ENCODE measurements at regions not wholly inside any gene's neighbourhood (a gene's known extent, or its start where the extent isn't known, plus 50 kb on each side); places are given as distances from the start of the nearest gene placed in this dataset.

DNA sequence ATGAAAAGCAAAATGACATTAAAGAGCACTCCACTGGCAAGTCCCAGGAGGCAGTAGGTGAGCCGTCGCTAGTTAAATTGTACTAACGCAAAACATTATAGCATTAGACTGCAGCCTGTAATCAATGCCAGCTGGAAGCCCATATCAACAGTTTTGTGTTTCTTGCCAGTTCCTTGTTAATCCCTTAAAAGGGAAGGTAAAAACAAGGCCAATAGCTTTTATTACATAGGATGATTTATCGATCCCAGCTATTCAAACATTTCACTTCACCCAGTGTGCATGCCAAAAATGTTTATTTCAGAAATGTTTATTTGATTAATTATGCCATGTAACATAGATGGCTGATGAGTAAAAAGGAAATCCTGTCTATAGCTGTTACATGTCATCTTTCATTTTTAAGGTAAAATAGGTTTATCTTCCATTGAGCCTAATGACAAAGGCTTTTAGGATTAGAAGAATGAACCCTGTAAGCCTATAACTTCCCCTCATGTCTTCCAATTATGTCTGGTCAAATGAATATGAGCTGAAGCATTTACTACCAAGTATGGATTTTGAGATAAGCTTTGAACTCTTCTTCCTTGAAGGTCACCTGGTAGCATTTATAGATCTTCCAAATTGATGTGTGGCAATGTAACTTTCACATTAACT, 591.2 kb downstream of the RNF144A start:
- DNase-seq (ENCODE audit: low read depth): no peak
- TF ChIP-seq, protein P1, sequence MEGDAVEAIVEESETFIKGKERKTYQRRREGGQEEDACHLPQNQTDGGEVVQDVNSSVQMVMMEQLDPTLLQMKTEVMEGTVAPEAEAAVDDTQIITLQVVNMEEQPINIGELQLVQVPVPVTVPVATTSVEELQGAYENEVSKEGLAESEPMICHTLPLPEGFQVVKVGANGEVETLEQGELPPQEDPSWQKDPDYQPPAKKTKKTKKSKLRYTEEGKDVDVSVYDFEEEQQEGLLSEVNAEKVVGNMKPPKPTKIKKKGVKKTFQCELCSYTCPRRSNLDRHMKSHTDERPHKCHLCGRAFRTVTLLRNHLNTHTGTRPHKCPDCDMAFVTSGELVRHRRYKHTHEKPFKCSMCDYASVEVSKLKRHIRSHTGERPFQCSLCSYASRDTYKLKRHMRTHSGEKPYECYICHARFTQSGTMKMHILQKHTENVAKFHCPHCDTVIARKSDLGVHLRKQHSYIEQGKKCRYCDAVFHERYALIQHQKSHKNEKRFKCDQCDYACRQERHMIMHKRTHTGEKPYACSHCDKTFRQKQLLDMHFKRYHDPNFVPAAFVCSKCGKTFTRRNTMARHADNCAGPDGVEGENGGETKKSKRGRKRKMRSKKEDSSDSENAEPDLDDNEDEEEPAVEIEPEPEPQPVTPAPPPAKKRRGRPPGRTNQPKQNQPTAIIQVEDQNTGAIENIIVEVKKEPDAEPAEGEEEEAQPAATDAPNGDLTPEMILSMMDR (conservative IDR thresholded peaks at IDR 0.05; ENCODE audit: low read depth, low read length): no peak
- H3K4me3 ChIP-seq (ENCODE audit: low read depth, low read length): no peak overlapping the region

DNA sequence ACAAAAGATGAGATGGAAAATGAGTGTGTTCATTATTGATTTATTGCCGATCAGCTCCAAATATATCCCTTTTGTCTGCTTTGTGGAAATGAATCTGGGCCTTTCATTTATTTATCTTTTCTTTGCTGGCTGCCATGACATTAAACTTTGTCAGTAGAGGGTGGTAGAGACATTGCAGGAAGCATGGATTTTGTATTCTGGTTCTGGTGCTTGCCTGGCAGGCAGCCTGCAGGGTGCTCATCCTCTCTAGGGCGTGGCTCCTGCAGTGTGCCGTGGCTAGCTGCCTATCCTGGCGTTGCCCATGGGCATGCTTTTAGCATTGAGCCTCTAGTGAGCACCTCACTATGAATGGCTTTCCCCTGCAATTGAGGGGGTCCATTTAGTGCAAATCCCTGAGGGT, 593.1 kb downstream of the RNF144A start:
- TF ChIP-seq, protein P1 (conservative IDR thresholded peaks at IDR 0.05; ENCODE audit: low read depth, low read length): peak; percentile 23
- no peak for DNase-seq (ENCODE audit: low read depth)
- no peak overlapping the region for H3K4me3 ChIP-seq (ENCODE audit: low read depth, low read length)

DNA sequence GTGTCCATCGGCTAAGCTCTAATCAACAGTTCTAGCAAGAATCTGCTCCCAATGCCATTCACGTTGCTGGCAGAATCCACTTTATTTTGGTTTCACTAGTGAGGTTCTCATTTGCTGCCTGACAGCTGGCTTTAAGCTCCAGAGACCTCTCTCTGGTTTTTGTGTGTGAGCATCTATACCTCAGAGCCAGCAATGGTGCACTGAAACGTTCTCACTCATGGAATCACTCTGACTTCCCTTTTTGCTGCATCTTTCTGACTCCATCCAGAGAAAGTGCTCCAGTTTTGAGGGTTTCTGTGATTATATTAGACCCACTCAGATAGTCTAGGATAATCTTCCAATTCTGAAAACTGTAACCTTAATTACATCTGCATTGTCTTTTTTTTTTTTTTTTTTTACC, 596.6 kb downstream of the RNF144A start:
- no peak overlapping the region for H3K4me3 ChIP-seq (ENCODE audit: low read depth, low read length)
- no peak for DNase-seq (ENCODE audit: low read depth)
- TF ChIP-seq, protein P1 (conservative IDR thresholded peaks at IDR 0.05; ENCODE audit: low read depth, low read length): no peak

DNA sequence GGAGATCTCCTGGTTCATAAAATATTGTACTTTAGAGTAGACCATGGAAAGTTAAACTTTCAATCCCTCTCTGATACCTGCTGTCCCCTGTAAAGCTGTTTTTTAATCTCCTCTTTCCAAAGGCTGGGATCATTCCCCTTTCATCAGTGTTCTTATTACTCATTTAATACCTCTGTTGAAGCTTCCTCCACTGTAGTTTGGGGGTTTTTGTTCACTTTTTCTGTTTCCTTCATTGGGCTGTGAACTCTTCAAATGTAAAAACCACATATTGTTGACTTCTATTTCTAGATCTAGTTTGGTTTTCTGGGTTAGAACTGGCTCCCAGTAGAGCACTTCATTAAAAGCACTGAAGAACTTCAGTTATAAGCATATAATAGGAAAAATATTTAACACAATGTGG, 598.1 kb downstream of the RNF144A start:
- no peak for DNase-seq (ENCODE audit: low read depth)
- TF ChIP-seq, protein P1 (conservative IDR thresholded peaks at IDR 0.05; ENCODE audit: low read depth, low read length): no peak
- no peak overlapping the region for H3K4me3 ChIP-seq (ENCODE audit: low read depth, low read length)

DNA sequence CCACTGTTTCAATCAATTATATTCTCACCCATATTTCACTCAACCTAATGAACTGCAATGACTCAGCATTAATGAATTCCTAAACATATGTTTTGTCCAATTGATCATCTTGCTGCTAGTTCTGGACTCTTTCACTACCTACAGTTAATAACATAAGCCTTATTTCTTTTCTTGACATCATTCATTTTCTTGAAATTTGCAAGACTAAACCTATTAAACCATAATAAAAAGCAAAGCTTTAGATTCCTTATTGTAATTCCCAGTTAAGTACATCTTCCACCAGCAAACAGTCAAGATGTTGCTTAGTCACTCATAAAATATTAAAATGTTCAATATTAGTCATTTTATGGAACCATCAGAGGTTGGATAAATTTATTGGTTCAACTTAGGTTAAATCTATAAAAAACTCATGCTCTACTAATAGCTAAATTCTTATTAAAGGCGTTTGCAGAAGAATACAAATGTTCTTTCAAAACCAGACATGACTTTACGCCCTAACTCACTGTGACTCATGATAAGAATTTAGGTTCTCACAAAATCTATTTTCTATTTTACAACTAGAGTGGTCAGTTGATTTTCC, 599.4 kb downstream of the RNF144A start:
- H3K4me3 ChIP-seq (ENCODE audit: low read depth, low read length): no peak overlapping the region
- no peak for DNase-seq (ENCODE audit: low read depth)
- TF ChIP-seq, protein P1 (conservative IDR thresholded peaks at IDR 0.05; ENCODE audit: low read depth, low read length): no peak

DNA sequence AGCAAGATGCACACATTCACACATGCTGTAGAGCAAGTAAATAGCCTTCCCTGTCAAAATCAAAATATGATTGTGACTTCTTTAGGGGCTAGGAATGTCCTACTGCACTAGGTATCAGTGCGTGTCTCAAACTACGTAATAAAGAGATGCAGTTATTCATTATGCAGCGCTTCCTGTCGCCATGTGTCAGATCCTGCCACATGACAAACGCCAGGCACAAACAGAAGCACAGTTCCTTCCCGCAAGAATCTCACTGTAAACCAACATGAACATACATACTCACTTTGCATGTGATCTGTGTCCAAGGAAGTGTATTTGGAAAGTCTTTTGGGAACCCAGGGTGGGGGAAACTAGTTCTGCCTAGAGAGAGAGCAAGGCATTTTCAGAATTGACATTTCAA, 599.9 kb downstream of the RNF144A start:
- no peak for DNase-seq (ENCODE audit: low read depth)
- no peak overlapping the region for H3K4me3 ChIP-seq (ENCODE audit: low read depth, low read length)
- TF ChIP-seq, protein P1 (conservative IDR thresholded peaks at IDR 0.05; ENCODE audit: low read depth, low read length): no peak

DNA sequence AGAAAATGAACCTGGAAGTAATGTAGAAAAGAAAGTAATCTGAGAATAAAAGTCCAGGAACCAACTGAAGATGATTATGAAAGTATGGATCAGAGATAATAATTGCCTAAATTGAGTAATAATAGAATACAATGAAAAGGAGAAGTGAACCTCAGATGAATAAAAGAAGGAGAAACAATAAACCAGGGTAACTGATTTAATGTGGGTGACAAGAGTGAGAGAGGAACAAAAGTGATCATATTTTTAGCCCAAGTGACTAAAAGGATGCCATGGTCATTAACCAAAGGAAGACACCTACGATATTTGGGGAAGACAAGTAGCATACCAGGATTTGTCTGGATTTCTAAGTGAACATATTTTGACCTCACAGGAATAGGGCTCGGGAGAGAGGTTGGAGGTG, 600.6 kb downstream of the RNF144A start:
- DNase-seq (ENCODE audit: low read depth): no peak
- TF ChIP-seq, protein P1 (conservative IDR thresholded peaks at IDR 0.05; ENCODE audit: low read depth, low read length): no peak
- no peak overlapping the region for H3K4me3 ChIP-seq (ENCODE audit: low read depth, low read length)

Data from epithelial cell of proximal tubule (primary cell).